ENCODE measurements at regions not wholly inside any gene's neighbourhood (a gene's known extent, or its start where the extent isn't known, plus 50 kb on each side); places are given as distances from the start of the nearest gene placed in this dataset.

DNA sequence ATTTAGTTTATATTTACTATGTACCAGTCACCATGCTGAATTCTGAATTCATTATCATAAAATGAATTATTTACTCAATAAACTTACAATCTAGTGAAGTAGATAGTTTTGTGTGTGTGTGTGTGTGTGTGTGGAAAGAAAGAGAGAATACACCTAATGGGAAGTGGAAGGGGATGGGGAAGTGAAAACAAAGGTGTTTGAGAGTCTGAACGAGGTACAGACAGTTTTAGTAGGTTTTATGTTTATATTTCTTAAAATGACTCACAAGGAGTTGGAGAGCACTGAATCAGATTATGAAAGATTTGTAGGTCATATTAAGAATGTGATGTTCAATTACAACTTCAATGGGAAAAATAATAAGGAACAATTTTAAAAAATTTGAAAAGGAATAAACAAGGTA, 1753.0 kb downstream of the SLITRK1 start:
- no peak for DNase-seq (ENCODE audit: low spot score)
- TF ChIP-seq, protein P1, sequence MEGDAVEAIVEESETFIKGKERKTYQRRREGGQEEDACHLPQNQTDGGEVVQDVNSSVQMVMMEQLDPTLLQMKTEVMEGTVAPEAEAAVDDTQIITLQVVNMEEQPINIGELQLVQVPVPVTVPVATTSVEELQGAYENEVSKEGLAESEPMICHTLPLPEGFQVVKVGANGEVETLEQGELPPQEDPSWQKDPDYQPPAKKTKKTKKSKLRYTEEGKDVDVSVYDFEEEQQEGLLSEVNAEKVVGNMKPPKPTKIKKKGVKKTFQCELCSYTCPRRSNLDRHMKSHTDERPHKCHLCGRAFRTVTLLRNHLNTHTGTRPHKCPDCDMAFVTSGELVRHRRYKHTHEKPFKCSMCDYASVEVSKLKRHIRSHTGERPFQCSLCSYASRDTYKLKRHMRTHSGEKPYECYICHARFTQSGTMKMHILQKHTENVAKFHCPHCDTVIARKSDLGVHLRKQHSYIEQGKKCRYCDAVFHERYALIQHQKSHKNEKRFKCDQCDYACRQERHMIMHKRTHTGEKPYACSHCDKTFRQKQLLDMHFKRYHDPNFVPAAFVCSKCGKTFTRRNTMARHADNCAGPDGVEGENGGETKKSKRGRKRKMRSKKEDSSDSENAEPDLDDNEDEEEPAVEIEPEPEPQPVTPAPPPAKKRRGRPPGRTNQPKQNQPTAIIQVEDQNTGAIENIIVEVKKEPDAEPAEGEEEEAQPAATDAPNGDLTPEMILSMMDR (IDR thresholded peaks at IDR 0.05) = no peak
- ATAC-seq (ENCODE audit: low FRiP score) = no peak

DNA sequence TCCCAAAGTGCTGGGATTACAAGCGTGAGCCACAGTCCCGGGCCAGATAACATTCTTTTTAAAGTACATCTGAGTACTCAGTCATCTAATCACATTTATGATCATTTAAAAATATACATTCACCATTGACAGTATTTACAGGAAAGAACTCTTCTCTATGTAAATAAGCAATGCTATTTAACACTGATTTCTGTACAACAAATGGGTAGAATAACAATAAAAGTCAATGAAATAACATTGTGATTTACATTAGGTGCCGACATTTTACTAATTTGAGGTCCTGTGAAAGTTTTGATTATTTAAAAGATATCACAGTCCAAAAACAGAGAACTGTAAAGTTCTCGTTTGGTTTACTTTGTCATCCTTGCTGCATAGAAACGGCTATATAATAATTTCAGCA, 1763.7 kb downstream of the SLITRK1 start:
- TF ChIP-seq, protein P1 (IDR thresholded peaks at IDR 0.05) = no peak
- DNase-seq (ENCODE audit: low spot score) (no peak), ATAC-seq (ENCODE audit: low FRiP score) (no peak)

DNA sequence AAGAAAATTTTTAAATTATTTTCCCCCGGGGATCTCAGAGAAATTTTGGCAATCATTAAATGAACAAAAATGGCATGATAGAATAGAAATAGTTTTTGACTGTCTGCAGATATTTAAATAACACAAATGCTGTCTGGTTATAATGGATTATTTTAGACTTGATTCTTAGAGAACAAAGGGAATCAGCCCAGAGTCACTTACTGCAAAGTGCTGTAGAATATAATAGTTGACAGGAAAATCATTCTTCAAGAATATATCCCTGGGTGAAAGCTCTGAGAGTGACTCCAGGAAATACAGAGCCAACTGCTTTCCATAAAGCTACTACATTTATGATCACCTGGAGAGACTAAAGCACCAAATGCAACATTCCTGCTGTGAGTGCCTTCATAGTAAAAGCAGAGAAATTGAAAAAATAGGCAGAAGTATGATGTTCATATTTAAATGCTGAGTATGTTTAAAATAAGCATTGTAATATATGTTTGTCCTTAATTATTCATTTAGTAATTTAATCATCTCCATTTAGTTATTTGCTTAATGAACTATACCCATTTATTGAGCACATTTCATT, 1765.8 kb downstream of the SLITRK1 start:
- TF ChIP-seq, protein P1 (IDR thresholded peaks at IDR 0.05) = no peak
- ATAC-seq (ENCODE audit: low FRiP score) = no peak

DNA sequence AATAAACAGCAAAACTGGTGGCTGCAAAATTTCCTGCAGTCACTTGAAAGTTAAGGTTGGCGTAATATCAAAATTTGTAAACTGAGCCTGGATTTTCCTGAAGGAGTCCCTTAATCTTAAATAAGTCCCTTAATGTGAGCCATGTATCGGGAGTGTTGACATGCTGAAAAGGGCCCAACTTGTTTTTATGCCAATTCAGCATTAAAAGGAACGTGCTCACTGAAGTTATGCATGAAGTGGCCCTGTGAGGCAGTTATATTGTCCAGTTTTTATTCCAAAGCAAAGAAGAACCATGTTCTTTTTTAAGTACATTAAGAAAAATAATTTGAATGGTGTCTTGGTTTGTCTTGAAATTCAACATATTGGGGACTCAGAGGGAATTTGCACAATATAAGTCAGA, 1766.9 kb downstream of the SLITRK1 start:
- TF ChIP-seq, protein P1 (IDR thresholded peaks at IDR 0.05) = no peak
- ATAC-seq (ENCODE audit: low FRiP score) = no peak

More for the DNA sequence above, 1765.8 kb downstream of the SLITRK1 start:
- DNase-seq (ENCODE audit: low spot score) = no peak

DNA sequence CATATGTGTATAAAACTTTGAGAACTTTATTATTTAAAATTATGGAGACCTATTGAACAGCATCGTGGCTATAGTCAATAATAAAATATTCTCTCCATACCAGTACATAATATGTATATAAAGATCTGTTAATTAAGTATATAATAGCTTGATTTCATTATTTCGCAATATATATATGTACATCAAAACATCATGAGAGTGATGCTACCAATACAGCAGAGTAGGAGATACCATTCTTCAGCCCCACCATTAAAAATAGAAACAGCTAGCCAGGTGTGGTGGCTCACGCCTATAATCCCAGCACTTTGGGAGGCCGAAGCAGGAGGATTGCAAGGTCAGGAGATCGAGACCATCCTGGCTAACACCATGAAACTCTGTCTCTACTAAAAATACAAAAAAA, 1755.3 kb upstream of the SPRY2 start:
- TF ChIP-seq, protein P1 (IDR thresholded peaks at IDR 0.05) = no peak
- ATAC-seq (ENCODE audit: low FRiP score) (no peak), DNase-seq (ENCODE audit: low spot score) (no peak)

More for the DNA sequence above, 1766.9 kb downstream of the SLITRK1 start:
- DNase-seq (ENCODE audit: low spot score) = no peak

DNA sequence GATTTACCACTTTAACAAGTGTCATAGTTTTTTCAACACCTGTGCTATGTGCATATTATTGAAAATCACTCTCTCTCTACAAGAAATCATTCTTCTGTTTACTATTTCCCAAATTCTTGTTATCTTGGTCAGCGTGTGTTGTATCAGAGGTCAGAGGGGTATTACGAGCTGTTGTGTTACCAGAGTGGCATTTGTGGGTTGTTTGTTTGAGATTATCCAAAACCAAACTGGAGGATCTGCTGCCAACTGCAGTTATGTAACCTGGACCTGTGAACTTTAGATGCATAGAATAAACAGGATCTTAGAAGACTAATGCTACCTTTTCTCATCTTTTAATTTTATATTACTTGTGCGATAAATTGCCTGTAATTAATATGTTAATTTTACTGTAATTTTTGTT, 1751.4 kb upstream of the SPRY2 start:
- TF ChIP-seq, protein P1 (IDR thresholded peaks at IDR 0.05) = no peak
- DNase-seq (ENCODE audit: low spot score) = no peak

DNA sequence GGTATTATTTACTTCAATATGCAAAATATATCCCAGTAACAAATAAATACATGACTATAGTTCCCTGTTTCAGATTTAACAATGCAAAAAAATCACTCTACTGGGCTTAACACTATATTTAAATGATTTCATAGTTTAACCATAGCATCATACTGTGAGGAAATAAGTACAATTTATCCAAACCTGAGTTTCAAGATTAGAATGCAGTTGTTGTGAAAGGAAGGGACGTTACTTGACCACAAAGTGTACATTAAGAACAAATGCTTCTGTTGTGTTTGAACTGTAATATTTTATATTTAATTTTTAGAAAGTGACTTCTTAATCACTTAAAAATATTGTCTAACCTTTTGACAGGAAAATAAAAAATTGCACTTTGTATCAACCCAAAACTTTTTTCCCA, 1747.9 kb upstream of the SPRY2 start:
- ATAC-seq (ENCODE audit: low FRiP score) = no peak
- TF ChIP-seq, protein P1 (IDR thresholded peaks at IDR 0.05) = no peak
- no peak for DNase-seq (ENCODE audit: low spot score)

More for the DNA sequence above, 1751.4 kb upstream of the SPRY2 start:
- ATAC-seq (ENCODE audit: low FRiP score) = no peak

Data from omental fat pad (tissue), 3 donors.